ENCODE measurements at regions not wholly inside any gene's neighbourhood (a gene's known extent, or its start where the extent isn't known, plus 50 kb on each side); places are given as distances from the start of the nearest gene placed in this dataset.

GRCh38 chr9:78967596-78968217, 604.1 kb upstream of the TLE4 start:
- no peak for DNase-seq (ENCODE audit: low spot score in 2 of 2)
- intact Hi-C loops (cut with DNase I; ENCODE audit: low total_unique reads) = no loop called here
- no peak overlapping the region for H3K4me3 ChIP-seq (ENCODE audit: low read depth, poor library complexity, severe bottlenecking)
- 67 to 74% methylated on average over 3 of the region's 3 CpGs for WGBS, 2 donors
- TF ChIP-seq CTCF (IDR thresholded peaks at IDR 0.05) (no peak), POLR2A (IDR thresholded peaks at IDR 0.05) (no peak)

GRCh38 chr9:78970375-78970774, 601.4 kb upstream of the TLE4 start:
- 78 to 84% methylated on average over 2 of the region's 2 CpGs for WGBS, 2 donors
- no peak overlapping the region for H3K4me3 ChIP-seq (ENCODE audit: low read depth, poor library complexity, severe bottlenecking)
- TF ChIP-seq POLR2A (IDR thresholded peaks at IDR 0.05) (no peak), CTCF (IDR thresholded peaks at IDR 0.05) (no peak)
- no peak for DNase-seq (ENCODE audit: low spot score in 2 of 2)
- intact Hi-C loops (cut with DNase I; ENCODE audit: low total_unique reads) = no loop called here

GRCh38 chr9:78971540-78971939, 600.2 kb upstream of the TLE4 start:
- TF ChIP-seq POLR2A (IDR thresholded peaks at IDR 0.05) = no peak
- no peak for TF ChIP-seq CTCF (IDR thresholded peaks at IDR 0.05)
- DNase-seq (ENCODE audit: low spot score in 2 of 2) = no peak
- 22 to 24% methylated on average over 4 of the region's 4 CpGs for WGBS, 2 donors
- no peak overlapping the region for H3K4me3 ChIP-seq (ENCODE audit: low read depth, poor library complexity, severe bottlenecking)
- intact Hi-C loops (cut with DNase I; ENCODE audit: low total_unique reads) = no loop called here

GRCh38 chr9:78972303-78972999, 599.3 kb upstream of the TLE4 start:
- H3K4me3 ChIP-seq (ENCODE audit: low read depth, poor library complexity, severe bottlenecking) = no peak overlapping the region
- DNase-seq (ENCODE audit: low spot score in 2 of 2) = no peak
- TF ChIP-seq CTCF (IDR thresholded peaks at IDR 0.05) (no peak), POLR2A (IDR thresholded peaks at IDR 0.05) (no peak)
- intact Hi-C loops (cut with DNase I; ENCODE audit: low total_unique reads) = no loop called here
- WGBS, 2 donors = 3 to 12% methylated on average over 1 of the region's 1 CpG

GRCh38 chr9:78973907-78974306, 597.9 kb upstream of the TLE4 start:
- H3K4me3 ChIP-seq (ENCODE audit: low read depth, poor library complexity, severe bottlenecking) = no peak overlapping the region
- TF ChIP-seq POLR2A (IDR thresholded peaks at IDR 0.05) (no peak), CTCF (IDR thresholded peaks at IDR 0.05) (no peak)
- intact Hi-C loops (cut with DNase I; ENCODE audit: low total_unique reads) = no loop called here
- no peak for DNase-seq (ENCODE audit: low spot score in 2 of 2)

- 82 to 89% methylated on average over 3 of the region's 3 CpGs for WGBS, 2 donors
These were observed 588.9 kb upstream of the TLE4 start for GRCh38 chr9:78982849-78983248.

More at GRCh38 chr9:78982849-78983248, 588.9 kb upstream of the TLE4 start:
- no peak for DNase-seq (ENCODE audit: low spot score in 2 of 2)
- intact Hi-C loops (cut with DNase I; ENCODE audit: low total_unique reads) = no loop called here
- no peak overlapping the region for H3K4me3 ChIP-seq (ENCODE audit: low read depth, poor library complexity, severe bottlenecking)
- no peak for TF ChIP-seq POLR2A (IDR thresholded peaks at IDR 0.05)
- no peak for TF ChIP-seq CTCF (IDR thresholded peaks at IDR 0.05)
